ENCODE measurements at regions not wholly inside any gene's neighbourhood (a gene's known extent, or its start where the extent isn't known, plus 50 kb on each side); places are given as distances from the start of the nearest gene placed in this dataset.
"Not testable (repeated sequence)": the region's sequence is repeated elsewhere in the genome, so short reads cannot be mapped to it uniquely, and the experiment has no call there.

GRCh38 chr2:209147981-209148380 is 275.9 kb upstream of the MAP2 start:
- no peak overlapping the region for H3K27ac ChIP-seq
- H3K4me2 ChIP-seq (ENCODE audit: low read length) = no peak overlapping the region
- H3K4me1 ChIP-seq = no peaks in the 10 kb centered on the region
- no peak for TF ChIP-seq CTCF (IDR thresholded peaks at IDR 0.05)
- H3K36me3 ChIP-seq (ENCODE audit: control insufficient read depth, insufficient read depth, low read length) = no peaks in the 10 kb centered on the region
- no peaks in the 10 kb centered on the region for H3K27me3 ChIP-seq (ENCODE audit: control insufficient read depth, insufficient read depth, low read length)
- no peaks in the 10 kb centered on the region for H3K9me3 ChIP-seq (ENCODE audit: control insufficient read depth, low read length)
- H3K9ac ChIP-seq = no peak overlapping the region
- no peak overlapping the region for H2AFZ ChIP-seq
- no peaks in the 10 kb centered on the region for H3K79me2 ChIP-seq
- H3K4me3 ChIP-seq (ENCODE audit: low read depth, low read length) = no peak overlapping the region

DNA sequence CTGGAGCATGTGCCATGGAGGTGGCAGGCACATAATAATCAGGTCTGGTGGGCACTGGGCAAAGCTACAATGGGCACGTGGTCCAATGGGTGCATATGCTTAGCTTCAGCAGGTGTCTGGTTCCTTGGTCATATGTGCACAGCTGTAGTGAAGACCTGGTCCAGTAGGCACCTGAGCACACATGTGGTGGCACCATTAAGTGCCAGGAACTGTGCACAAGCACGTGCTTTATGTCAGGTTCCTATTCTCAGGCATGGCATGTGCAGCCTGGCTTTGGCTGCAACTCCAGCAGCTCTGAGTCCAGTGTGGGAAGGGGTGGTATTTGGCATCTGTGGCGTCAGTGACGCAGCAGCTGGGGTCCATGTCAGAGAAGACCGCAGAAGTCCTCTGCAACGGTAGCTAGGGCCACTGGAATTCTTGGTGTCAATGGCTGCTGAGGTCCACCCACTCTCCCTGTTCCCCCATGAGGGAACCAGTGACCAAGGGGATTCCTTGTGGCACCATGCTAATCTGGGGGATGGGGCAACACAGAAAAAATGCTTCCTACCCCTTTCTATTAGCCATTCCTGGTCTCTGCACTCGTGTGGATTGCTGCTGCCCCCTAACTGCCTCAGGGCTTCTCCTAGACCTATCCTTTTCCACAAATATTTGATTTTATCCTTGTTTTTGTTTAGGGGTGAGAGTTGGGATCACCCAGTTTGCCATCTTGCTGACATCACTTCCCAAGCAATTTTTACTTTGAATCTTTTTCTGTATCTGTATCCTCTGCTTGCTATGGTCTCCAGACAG is 262.9 kb upstream of the MAP2 start:
- H3K9ac ChIP-seq = no peak overlapping the region
- H3K4me1 ChIP-seq = no peaks in the 10 kb centered on the region
- no peak overlapping the region for H2AFZ ChIP-seq
- H3K9me3 ChIP-seq (ENCODE audit: control insufficient read depth, low read length) = no peaks in the 10 kb centered on the region
- no peaks in the 10 kb centered on the region for H3K79me2 ChIP-seq
- H3K36me3 ChIP-seq (ENCODE audit: control insufficient read depth, insufficient read depth, low read length) = no peaks in the 10 kb centered on the region
- H3K4me2 ChIP-seq (ENCODE audit: low read length) = no peak overlapping the region
- TF ChIP-seq CTCF (IDR thresholded peaks at IDR 0.05) = no peak
- no peak overlapping the region for H3K27ac ChIP-seq
- no peaks in the 10 kb centered on the region for H3K27me3 ChIP-seq (ENCODE audit: control insufficient read depth, insufficient read depth, low read length)
- H3K4me3 ChIP-seq (ENCODE audit: low read depth, low read length) = no peak overlapping the region

GRCh38 chr2:209162129-209162528 is 261.7 kb upstream of the MAP2 start:
- no peak overlapping the region for H3K4me3 ChIP-seq (ENCODE audit: low read depth, low read length)
- H3K9me3 ChIP-seq (ENCODE audit: control insufficient read depth, low read length) = no peaks in the 10 kb centered on the region
- no peaks in the 10 kb centered on the region for H3K27me3 ChIP-seq (ENCODE audit: control insufficient read depth, insufficient read depth, low read length)
- no peaks in the 10 kb centered on the region for H3K79me2 ChIP-seq
- no peaks in the 10 kb centered on the region for H3K4me1 ChIP-seq
- no peak for TF ChIP-seq CTCF (IDR thresholded peaks at IDR 0.05)
- H3K9ac ChIP-seq = no peak overlapping the region
- H3K36me3 ChIP-seq (ENCODE audit: control insufficient read depth, insufficient read depth, low read length) = no peaks in the 10 kb centered on the region
- H3K4me2 ChIP-seq (ENCODE audit: low read length) = no peak overlapping the region
- no peak overlapping the region for H3K27ac ChIP-seq
- no peak overlapping the region for H2AFZ ChIP-seq

DNA sequence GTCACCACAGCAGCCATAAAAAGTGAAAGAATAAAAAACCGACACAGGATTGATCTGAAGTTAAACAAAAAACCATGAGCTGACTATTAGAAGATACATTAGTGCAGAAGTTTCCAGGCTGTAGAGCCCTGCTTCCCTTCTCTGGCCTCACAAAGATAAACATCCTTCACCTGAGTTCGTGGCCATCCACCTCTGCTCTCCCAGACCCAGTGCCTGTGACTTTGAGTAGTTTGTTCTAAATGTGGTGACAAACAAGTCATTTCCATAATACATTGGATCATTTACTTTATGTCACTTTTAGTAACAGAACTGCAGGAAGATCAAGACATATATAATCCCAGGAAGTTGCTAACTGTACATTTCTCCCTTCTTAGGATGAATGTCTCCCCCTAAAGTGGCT is 241.9 kb upstream of the MAP2 start:
- Histone ChIP-seq H3K9me3 (ENCODE audit: control insufficient read depth, low read length) (no peaks in the 10 kb centered on the region), H3K27me3 (ENCODE audit: control insufficient read depth, insufficient read depth, low read length) (no peaks in the 10 kb centered on the region), H3K79me2 (no peaks in the 10 kb centered on the region), H2AFZ (no peak overlapping the region), H3K36me3 (ENCODE audit: control insufficient read depth, insufficient read depth, low read length) (no peaks in the 10 kb centered on the region), H3K4me1 (no peaks in the 10 kb centered on the region), H3K27ac (no peak overlapping the region), H3K4me3 (ENCODE audit: low read depth, low read length) (no peak overlapping the region), H3K9ac (no peak overlapping the region), H3K4me2 (ENCODE audit: low read length) (no peak overlapping the region)
- no peak for TF ChIP-seq CTCF (IDR thresholded peaks at IDR 0.05)

GRCh38 chr2:209186886-209187285 is 237.0 kb upstream of the MAP2 start:
- not testable (repeated sequence) for H3K9ac ChIP-seq; H3K27me3 ChIP-seq (ENCODE audit: control insufficient read depth, insufficient read depth, low read length); H3K4me1 ChIP-seq; H3K9me3 ChIP-seq (ENCODE audit: control insufficient read depth, low read length); H3K36me3 ChIP-seq (ENCODE audit: control insufficient read depth, insufficient read depth, low read length); H3K4me2 ChIP-seq (ENCODE audit: low read length); H3K27ac ChIP-seq; H3K4me3 ChIP-seq (ENCODE audit: low read depth, low read length); H3K79me2 ChIP-seq; H2AFZ ChIP-seq
